SK-N-SH treated with all-trans-retinoic acid at 6 μM for 48 hours (cell line): ENCODE measurements at regions not wholly inside any gene's neighbourhood (a gene's known extent, or its start where the extent isn't known, plus 50 kb on each side); places are given as distances from the start of the nearest gene placed in this dataset.
"Not testable (repeated sequence)": the region's sequence is repeated elsewhere in the genome, so short reads cannot be mapped to it uniquely, and the experiment has no call there.

Experiments used
- ATAC-seq: fragments of 200-7000 bp; cut with Tn5 transposase; 3 replicates; pipeline ENCODE4 v1.9.1; 2020; ENCODE audit warnings: mild to moderate bottlenecking, moderate library complexity
- ARNTL ChIP-seq: fragments of 450-650 bp; formaldehyde crosslinking; IDR thresholded peaks from 2 replicates; pipeline ENCODE4 v1.5.0; 2020; ENCODE audit warnings: low read depth, mild to moderate bottlenecking, moderate library complexity, borderline replicate concordance
- BACH2 ChIP-seq: fragments of 250-450 bp; sonication (Bioruptor Pico); IDR thresholded peaks from 2 replicates; pipeline ENCODE4 v1.9.0; 2021; ENCODE audit warnings: mild to moderate bottlenecking, borderline replicate concordance
- CSDC2 ChIP-seq: fragments of 250-450 bp; sonication (Bioruptor Pico); IDR thresholded peaks from 2 replicates; pipeline ENCODE4 v1.5.0; 2020; ENCODE audit warnings: mild to moderate bottlenecking, moderate library complexity
- GLIS3 ChIP-seq: fragments of 250-450 bp; sonication (Bioruptor Pico); IDR thresholded peaks from 2 replicates; pipeline ENCODE4 v1.5.0; 2020; ENCODE audit warnings: mild to moderate bottlenecking, moderate library complexity
- ISL1 ChIP-seq: fragments of 250-450 bp; sonication (Bioruptor Pico); IDR thresholded peaks from 2 replicates; pipeline ENCODE4 v2.1.2; 2022; ENCODE audit warnings: mild to moderate bottlenecking, moderate library complexity
- RARB ChIP-seq: fragments of 250-450 bp; sonication (Bioruptor Pico); IDR thresholded peaks from 2 replicates; pipeline ENCODE4 v1.8.0; 2021; ENCODE audit warnings: mild to moderate bottlenecking, moderate library complexity
- SNAI2 ChIP-seq: fragments of 250-450 bp; sonication (Bioruptor Pico); IDR thresholded peaks from 2 replicates; pipeline ENCODE4 v1.5.0; 2020; ENCODE audit warnings: mild to moderate bottlenecking, moderate library complexity
- TCF4 ChIP-seq: fragments of 250-450 bp; sonication (Bioruptor Pico); IDR thresholded peaks from 2 replicates; pipeline ENCODE4 v1.8.0; 2021; ENCODE audit warnings: mild to moderate bottlenecking, moderate library complexity, borderline replicate concordance
- TOX ChIP-seq: fragments of 250-450 bp; sonication (Bioruptor Pico); IDR thresholded peaks from 2 replicates; pipeline ENCODE4 v1.8.0; 2021; ENCODE audit warnings: mild to moderate bottlenecking, moderate library complexity, borderline replicate concordance
- ZC3H10 ChIP-seq: fragments of 250-450 bp; sonication (Bioruptor Pico); IDR thresholded peaks from 2 replicates; pipeline ENCODE4 v1.5.1; 2021; ENCODE audit warnings: mild to moderate bottlenecking, moderate library complexity
- ZFP3 ChIP-seq: fragments of 250-450 bp; sonication (Bioruptor Pico); IDR thresholded peaks from 2 replicates; pipeline ENCODE4 v1.5.0; 2020; ENCODE audit warnings: mild to moderate bottlenecking, moderate library complexity
- ZFP30 ChIP-seq: fragments of 450-650 bp; formaldehyde crosslinking; IDR thresholded peaks from 2 replicates; pipeline ENCODE4 v1.5.0; 2022; ENCODE audit warnings: mild to moderate bottlenecking, moderate library complexity
- ZNF565 ChIP-seq: fragments of 450-650 bp; formaldehyde crosslinking; conservative IDR thresholded peaks from 2 replicates; pipeline ENCODE4 v1.5.0; 2020; ENCODE audit warnings: low read depth, mild to moderate bottlenecking, moderate library complexity
- ZNF70 ChIP-seq: fragments of 450-650 bp; formaldehyde crosslinking; IDR thresholded peaks from 2 replicates; pipeline ENCODE4 v1.5.0; 2020; ENCODE audit warnings: mild to moderate bottlenecking, moderate library complexity
- ZNF8 ChIP-seq: fragments of 450-650 bp; formaldehyde crosslinking; IDR thresholded peaks from 2 replicates; pipeline ENCODE4 v1.5.0; 2020; ENCODE audit warnings: mild to moderate bottlenecking, moderate library complexity
- TF ChIP-seq, protein P1 (sequence below): fragments of 250-450 bp; sonication (Bioruptor Pico); IDR thresholded peaks from 2 replicates; pipeline ENCODE4 v1.8.0; 2020; ENCODE audit warnings: mild to moderate bottlenecking, moderate library complexity, borderline replicate concordance
- TF ChIP-seq, protein P2 (sequence below): fragments of 250-450 bp; sonication (Bioruptor Pico); IDR thresholded peaks from 2 replicates; pipeline ENCODE4 v1.8.0; 2021; ENCODE audit warnings: low read depth, mild to moderate bottlenecking, moderate library complexity, borderline replicate concordance
- TF ChIP-seq, protein P3 (sequence below): fragments of 250-450 bp; sonication (Bioruptor Pico); IDR thresholded peaks from 2 replicates; pipeline ENCODE4 v1.5.1; 2020; ENCODE audit warnings: low read depth, mild to moderate bottlenecking, moderate library complexity
- TF ChIP-seq, protein P4 (sequence below): fragments of 250-450 bp; sonication (Bioruptor Pico); IDR thresholded peaks from 2 replicates; pipeline ENCODE4 v1.5.1; 2021; ENCODE audit warnings: mild to moderate bottlenecking, moderate library complexity

DNA sequence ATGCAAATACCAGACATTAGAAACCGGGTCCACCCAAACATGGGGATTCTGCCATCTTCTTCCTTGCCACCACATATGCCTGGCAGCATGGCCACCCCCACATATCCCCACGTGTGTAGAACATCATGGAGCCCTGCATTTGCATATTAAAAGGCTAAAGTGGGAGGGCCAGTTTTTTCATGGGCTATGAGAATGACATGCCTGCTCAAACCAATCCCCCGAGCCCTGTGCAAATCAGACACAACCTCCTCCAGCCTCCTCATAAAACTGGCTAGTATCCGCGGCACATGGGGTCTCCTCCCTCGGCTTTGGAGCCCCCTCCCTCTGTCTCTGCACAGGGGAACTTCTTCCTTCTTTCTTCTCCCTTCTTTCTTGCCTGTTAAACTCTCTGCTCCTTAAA is 174.9 kb upstream of the WSCD1 start (continued):
- TF ChIP-seq, protein P1, sequence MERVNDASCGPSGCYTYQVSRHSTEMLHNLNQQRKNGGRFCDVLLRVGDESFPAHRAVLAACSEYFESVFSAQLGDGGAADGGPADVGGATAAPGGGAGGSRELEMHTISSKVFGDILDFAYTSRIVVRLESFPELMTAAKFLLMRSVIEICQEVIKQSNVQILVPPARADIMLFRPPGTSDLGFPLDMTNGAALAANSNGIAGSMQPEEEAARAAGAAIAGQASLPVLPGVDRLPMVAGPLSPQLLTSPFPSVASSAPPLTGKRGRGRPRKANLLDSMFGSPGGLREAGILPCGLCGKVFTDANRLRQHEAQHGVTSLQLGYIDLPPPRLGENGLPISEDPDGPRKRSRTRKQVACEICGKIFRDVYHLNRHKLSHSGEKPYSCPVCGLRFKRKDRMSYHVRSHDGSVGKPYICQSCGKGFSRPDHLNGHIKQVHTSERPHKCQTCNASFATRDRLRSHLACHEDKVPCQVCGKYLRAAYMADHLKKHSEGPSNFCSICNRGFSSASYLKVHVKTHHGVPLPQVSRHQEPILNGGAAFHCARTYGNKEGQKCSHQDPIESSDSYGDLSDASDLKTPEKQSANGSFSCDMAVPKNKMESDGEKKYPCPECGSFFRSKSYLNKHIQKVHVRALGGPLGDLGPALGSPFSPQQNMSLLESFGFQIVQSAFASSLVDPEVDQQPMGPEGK (CRISPR knock-in tag), result no peak
- TF ChIP-seq TOX (no peak), BACH2 (CRISPR knock-in tag) (no peak)

DNA sequence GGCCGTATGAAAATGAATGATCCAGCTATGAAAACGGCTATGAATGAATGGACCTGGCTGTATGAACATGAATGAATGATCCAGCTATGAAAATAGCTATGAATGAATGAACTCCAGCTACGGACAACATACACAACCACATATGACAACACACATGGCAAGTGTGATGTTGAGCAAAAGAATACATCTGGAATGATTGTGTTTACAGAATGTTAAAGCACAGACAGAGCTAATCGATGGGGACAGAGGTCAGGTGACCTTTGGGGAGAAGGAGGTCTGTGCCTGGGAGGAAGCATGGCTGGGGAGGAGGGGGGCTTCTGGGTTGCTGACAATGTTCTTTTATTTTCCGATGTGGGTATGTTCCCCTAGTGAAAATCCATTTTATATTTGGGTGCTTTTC is 174.0 kb upstream of the WSCD1 start:
- no peak for ATAC-seq

DNA sequence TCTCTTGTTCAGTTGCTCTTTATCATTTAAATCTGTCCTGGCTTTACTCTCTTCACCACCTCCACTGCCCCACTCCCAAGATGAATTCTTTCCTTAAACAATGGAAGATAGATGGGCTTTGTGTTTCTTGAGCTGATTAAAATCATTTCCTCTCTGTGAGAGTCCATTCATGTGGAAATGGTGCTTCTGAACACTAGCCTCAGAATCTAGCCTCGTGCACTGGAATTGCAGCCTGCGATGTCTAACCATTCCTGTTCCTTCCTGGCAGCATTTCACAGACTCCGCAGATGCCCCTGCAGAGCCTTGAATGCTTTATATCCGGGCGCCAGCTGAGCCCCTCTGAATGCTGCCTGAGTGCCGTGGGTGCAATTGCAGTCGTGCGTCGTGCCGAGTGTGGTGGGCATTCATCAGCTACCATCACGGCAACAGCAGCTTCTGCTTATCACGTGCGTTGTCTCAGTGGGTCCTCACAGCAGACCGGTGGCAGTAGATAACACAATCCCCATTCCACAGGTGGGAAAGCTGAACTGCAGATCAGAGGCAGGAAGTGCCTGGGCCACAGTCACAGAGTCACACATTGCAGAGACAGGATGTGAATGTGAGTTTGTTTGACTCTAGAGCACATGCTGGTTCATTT is 172.8 kb upstream of the WSCD1 start:
- no peak for ATAC-seq
- TF ChIP-seq CSDC2 (CRISPR knock-in tag), result no peak
- no peak for TF ChIP-seq SNAI2 (CRISPR knock-in tag)
- TF ChIP-seq, protein P2, sequence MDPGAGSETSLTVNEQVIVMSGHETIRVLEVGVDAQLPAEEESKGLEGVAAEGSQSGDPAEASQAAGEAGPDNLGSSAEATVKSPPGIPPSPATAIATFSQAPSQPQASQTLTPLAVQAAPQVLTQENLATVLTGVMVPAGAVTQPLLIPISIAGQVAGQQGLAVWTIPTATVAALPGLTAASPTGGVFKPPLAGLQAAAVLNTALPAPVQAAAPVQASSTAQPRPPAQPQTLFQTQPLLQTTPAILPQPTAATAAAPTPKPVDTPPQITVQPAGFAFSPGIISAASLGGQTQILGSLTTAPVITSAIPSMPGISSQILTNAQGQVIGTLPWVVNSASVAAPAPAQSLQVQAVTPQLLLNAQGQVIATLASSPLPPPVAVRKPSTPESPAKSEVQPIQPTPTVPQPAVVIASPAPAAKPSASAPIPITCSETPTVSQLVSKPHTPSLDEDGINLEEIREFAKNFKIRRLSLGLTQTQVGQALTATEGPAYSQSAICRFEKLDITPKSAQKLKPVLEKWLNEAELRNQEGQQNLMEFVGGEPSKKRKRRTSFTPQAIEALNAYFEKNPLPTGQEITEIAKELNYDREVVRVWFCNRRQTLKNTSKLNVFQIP (CRISPR knock-in tag), result no peak
- no peak for TF ChIP-seq TCF4
- TF ChIP-seq, protein P1 (CRISPR knock-in tag), result no peak
- no peak for TF ChIP-seq RARB

More for the DNA sequence above, 174.0 kb upstream of the WSCD1 start:
- TF ChIP-seq ZFP3 (no peak), ZNF70 (no peak), SNAI2 (CRISPR knock-in tag) (no peak), ZNF8 (CRISPR knock-in tag) (no peak), ZC3H10 (CRISPR knock-in tag) (no peak), GLIS3 (CRISPR knock-in tag) (no peak), ARNTL (CRISPR knock-in tag) (no peak), ZNF565 (CRISPR knock-in tag) (no peak), ISL1 (CRISPR knock-in tag) (no peak), TOX (no peak), TCF4 (no peak), ZFP30 (CRISPR knock-in tag) (no peak), RARB (no peak), BACH2 (CRISPR knock-in tag) (no peak)
- TF ChIP-seq, protein P2 (CRISPR knock-in tag), result no peak
- TF ChIP-seq, protein P1 (CRISPR knock-in tag), result no peak
- TF ChIP-seq, protein P3, sequence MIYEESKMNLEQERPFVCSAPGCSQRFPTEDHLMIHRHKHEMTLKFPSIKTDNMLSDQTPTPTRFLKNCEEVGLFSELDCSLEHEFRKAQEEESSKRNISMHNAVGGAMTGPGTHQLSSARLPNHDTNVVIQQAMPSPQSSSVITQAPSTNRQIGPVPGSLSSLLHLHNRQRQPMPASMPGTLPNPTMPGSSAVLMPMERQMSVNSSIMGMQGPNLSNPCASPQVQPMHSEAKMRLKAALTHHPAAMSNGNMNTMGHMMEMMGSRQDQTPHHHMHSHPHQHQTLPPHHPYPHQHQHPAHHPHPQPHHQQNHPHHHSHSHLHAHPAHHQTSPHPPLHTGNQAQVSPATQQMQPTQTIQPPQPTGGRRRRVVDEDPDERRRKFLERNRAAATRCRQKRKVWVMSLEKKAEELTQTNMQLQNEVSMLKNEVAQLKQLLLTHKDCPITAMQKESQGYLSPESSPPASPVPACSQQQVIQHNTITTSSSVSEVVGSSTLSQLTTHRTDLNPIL (CRISPR knock-in tag), result no peak
- TF ChIP-seq, protein P4, sequence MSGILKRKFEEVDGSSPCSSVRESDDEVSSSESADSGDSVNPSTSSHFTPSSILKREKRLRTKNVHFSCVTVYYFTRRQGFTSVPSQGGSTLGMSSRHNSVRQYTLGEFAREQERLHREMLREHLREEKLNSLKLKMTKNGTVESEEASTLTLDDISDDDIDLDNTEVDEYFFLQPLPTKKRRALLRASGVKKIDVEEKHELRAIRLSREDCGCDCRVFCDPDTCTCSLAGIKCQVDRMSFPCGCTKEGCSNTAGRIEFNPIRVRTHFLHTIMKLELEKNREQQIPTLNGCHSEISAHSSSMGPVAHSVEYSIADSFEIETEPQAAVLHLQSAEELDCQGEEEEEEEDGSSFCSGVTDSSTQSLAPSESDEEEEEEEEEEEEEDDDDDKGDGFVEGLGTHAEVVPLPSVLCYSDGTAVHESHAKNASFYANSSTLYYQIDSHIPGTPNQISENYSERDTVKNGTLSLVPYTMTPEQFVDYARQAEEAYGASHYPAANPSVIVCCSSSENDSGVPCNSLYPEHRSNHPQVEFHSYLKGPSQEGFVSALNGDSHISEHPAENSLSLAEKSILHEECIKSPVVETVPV (CRISPR knock-in tag), result no peak

DNA sequence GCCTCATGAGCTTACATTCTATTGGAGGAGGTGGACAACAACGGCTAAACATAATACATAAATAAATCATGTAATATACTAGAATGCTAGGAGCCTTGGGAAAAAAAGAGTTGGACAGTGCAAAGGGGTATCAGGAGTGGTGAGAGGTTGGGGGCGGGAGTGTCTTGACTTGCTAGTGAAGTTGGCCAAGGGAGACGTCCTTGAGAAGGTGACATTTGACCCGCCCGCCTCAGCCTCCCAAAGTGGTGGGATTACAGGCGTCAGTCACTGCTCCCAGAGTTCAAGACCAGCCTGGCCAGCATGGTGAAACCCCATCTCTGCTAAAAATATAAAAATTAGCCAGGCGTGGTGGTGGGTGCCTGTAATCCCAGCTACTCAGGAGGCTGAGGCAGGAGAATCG is 172.2 kb upstream of the WSCD1 start:
- ATAC-seq, result not testable (repeated sequence)
